Endothelial cell of umbilical vein (primary cell): ENCODE measurements at regions not wholly inside any gene's neighbourhood (a gene's known extent, or its start where the extent isn't known, plus 50 kb on each side); places are given as distances from the start of the nearest gene placed in this dataset.

Source experiments
- BruUV-seq: library from RNA; stranded (reverse); fragments of 400-500 nt; replicated peaks from 2 replicates; lab custom pipeline; 2021; lab: Mats Ljungman, UMichigan
- CTCF ChIA-PET: fragments of 300-600, 350-600 bp; sonication (Branson Sonifier 250); formaldehyde crosslinking; loops from one replicate; lab custom pipeline; 2021; ENCODE audit warnings: antibody characterized with exemption, inconsistent platforms; lab: Charles Lee
- POLR2A ChIA-PET: fragments of 300-600, 350-600 bp; sonication (Branson Sonifier 250); formaldehyde crosslinking; loops from one replicate; lab custom pipeline; 2021; ENCODE audit warnings: antibody characterized with exemption, inconsistent platforms; lab: Charles Lee
- DNase-seq: peaks from one replicate; pipeline ENCODE4 v3.0.0-alpha.2; 2011; ENCODE audit warnings: low read depth, low spot score
- FAIRE-seq: peaks from 2 replicates; lab custom pipeline; 2011; peaks lifted over from hg19 to GRCh38; lab: Jason Lieb, UNC
- H2AFZ ChIP-seq: 2 replicates; pipeline ENCODE4 v1.6.0; 2012; ENCODE audit warnings: low read depth, low read length, control low read depth, inconsistent platforms
- H3K27ac ChIP-seq: 2 replicates; pipeline ENCODE4 v1.5.1; 2011; ENCODE audit warnings: low read depth, mild to moderate bottlenecking, control low read depth, low read length, moderate library complexity; ENCODE audit not compliant: insufficient read depth
- H3K27me3 ChIP-seq, 2 experiments: 2 replicates each; pipeline versions ENCODE4 v1.6.0 to v1.6.1; 2011; ENCODE audit warnings: low read length in 2 of 2, mixed read lengths in 1 of 2; ENCODE audit not compliant: control insufficient read depth in 2 of 2, insufficient read depth in 2 of 2
- H3K36me3 ChIP-seq, 2 experiments: 2 replicates in 1 of 2; 3 replicates in 1 of 2; pipeline ENCODE4 v1.5.1; 2011; ENCODE audit warnings: low read length in 2 of 2, mild to moderate bottlenecking in 1 of 2, moderate library complexity in 1 of 2; ENCODE audit not compliant: control insufficient read depth in 2 of 2, insufficient read depth in 2 of 2; ENCODE audit errors: extremely low read depth in 1 of 2
- H3K4me1 ChIP-seq: 3 replicates; pipeline ENCODE4 v1.5.1; 2011; ENCODE audit warnings: mild to moderate bottlenecking, low read length; ENCODE audit not compliant: control insufficient read depth, insufficient read depth; ENCODE audit errors: extremely low read depth
- H3K4me2 ChIP-seq: 2 replicates; pipeline ENCODE4 v1.6.1; 2011; ENCODE audit warnings: low read length, control low read depth, mixed read lengths; ENCODE audit not compliant: insufficient read depth
- H3K4me3 ChIP-seq, 3 experiments: fragments of 200-600 bp in 1 of 3; sonication (generic), shearing (Covaris generic) in 1 of 3; replicated peaks in 1 of 3; 2 replicates each; pipeline ENCODE4 v1.5.1; 2011 to 2016; ENCODE audit warnings: control low read depth in 3 of 3, low read length in 3 of 3, mild to moderate bottlenecking in 2 of 3, inconsistent platforms in 1 of 3, low read depth in 1 of 3, moderate library complexity in 1 of 3; ENCODE audit not compliant: insufficient read depth in 1 of 3
- H3K79me2 ChIP-seq: 2 replicates; pipeline ENCODE4 v1.6.0; 2012; ENCODE audit warnings: low read length, inconsistent platforms; ENCODE audit not compliant: control insufficient read depth, insufficient read depth
- H3K9ac ChIP-seq: replicated peaks from 2 replicates; pipeline ENCODE3; 2011; ENCODE audit warnings: low read length, control low read depth; ENCODE audit not compliant: insufficient read depth; ENCODE audit errors: extremely low read depth
- H3K9me1 ChIP-seq: replicated peaks from 3 replicates; pipeline ENCODE4 v1.6.0; 2011; ENCODE audit warnings: mild to moderate bottlenecking, low read length; ENCODE audit not compliant: control insufficient read depth, insufficient read depth; ENCODE audit errors: extremely low read depth
- H3K9me3 ChIP-seq: replicated peaks from 2 replicates; pipeline ENCODE4 v1.5.1; 2012; ENCODE audit warnings: low read length, inconsistent platforms; ENCODE audit not compliant: control insufficient read depth, insufficient read depth
- H4K20me1 ChIP-seq: replicated peaks from 2 replicates; pipeline ENCODE3; 2011; ENCODE audit warnings: mild to moderate bottlenecking, low read length; ENCODE audit not compliant: control insufficient read depth, insufficient read depth; ENCODE audit errors: extremely low read depth
- EZH2 ChIP-seq: IDR thresholded peaks from 2 replicates; pipeline ENCODE4 v1.6.1; 2012; ENCODE audit warnings: borderline replicate concordance, low read depth, mild to moderate bottlenecking, moderate library complexity, low read length, inconsistent platforms; ENCODE audit not compliant: severe bottlenecking
- FOS ChIP-seq: IDR thresholded peaks from 2 replicates; pipeline ENCODE4 v1.6.1; 2011; ENCODE audit warnings: mild to moderate bottlenecking, low read length, moderate library complexity, borderline replicate concordance; ENCODE audit not compliant: insufficient read depth
- GATA2 ChIP-seq: IDR thresholded peaks from 2 replicates; pipeline ENCODE4 v1.7.0; 2011; ENCODE audit warnings: low read depth, mild to moderate bottlenecking, moderate library complexity, mixed read lengths, low read length; ENCODE audit not compliant: insufficient read length, insufficient read depth
- JUN ChIP-seq: IDR thresholded peaks from 2 replicates; pipeline ENCODE4 v1.6.1; 2011; ENCODE audit warnings: borderline replicate concordance, low read depth; ENCODE audit not compliant: insufficient read length, insufficient read depth
- MYC ChIP-seq: IDR thresholded peaks from one replicate; pipeline ENCODE4 v1.6.1; 2011; ENCODE audit warnings: mild to moderate bottlenecking, low read depth, low read length
- POLR2AphosphoS5 ChIP-seq: IDR thresholded peaks from 2 replicates; pipeline ENCODE4 v1.6.1; 2012; ENCODE audit warnings: low read depth, mild to moderate bottlenecking, control low read depth, low read length, moderate library complexity; ENCODE audit not compliant: insufficient read depth
- dilution Hi-C: fragments of 300-500 bp; cut with MboI; formaldehyde crosslinking; loops from one replicate; pipeline ENCODE4 v1.15.0; 2019; ENCODE audit warnings: low sequenced_read_pairs; ENCODE audit not compliant: extremely low pct_ligation_motif_present
- intact Hi-C: fragments of 100-400 bp; cut with micrococcal nuclease; formaldehyde crosslinking; loops from one replicate; pipeline ENCODE4 v1.10.0; 2022
- TF ChIP-seq, protein P1 (sequence below), 2 donors: IDR thresholded peaks; 1 replicate in 1 of 2; 2 replicates in 1 of 2; pipeline ENCODE4 v1.5.1; 2011; ENCODE audit warnings: low read length in 2 of 2, mild to moderate bottlenecking in 2 of 2, moderate library complexity in 2 of 2, control low read depth in 1 of 2, inconsistent platforms in 1 of 2, low read depth in 1 of 2; ENCODE audit not compliant: insufficient read depth in 1 of 2; ENCODE audit errors: extremely low read depth in 1 of 2

DNA sequence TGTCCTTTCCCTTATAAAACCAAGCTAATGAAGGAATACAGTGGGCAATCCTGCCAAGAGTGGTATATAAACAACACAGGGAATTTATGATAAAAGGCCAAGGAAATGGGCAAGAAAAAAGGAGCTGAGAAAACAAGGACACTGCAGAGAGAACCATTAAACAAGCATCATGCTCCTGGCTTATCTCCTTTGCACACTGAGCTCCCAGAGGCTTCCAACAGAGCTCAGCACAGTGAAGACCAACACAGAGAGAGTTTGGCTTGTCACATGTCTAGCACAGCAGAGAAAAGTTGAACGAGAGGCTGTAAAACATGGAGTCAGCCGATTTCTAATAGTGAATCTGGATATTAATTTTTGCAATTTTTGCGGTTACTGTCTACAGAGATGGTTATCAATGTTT, 68.0 kb upstream of the KLF7 start:
- no peak for FAIRE-seq
- intact Hi-C loops (no loop called here), dilution Hi-C loops (no loop called here)
- H3K9me1 ChIP-seq, result no peaks in the 10 kb centered on the region
- H3K9ac ChIP-seq, result no peak overlapping the region
- H2AFZ ChIP-seq, result no peak overlapping the region
- CTCF ChIA-PET, result interaction anchor here (1.4 kb wide), 1 partner anchor 20 kb away, joined by 3 read pairs; no protein-coding TSS in a partner anchor
- TF ChIP-seq POLR2AphosphoS5, result no peak
- no peak for TF ChIP-seq JUN
- TF ChIP-seq MYC, result no peak
- no peak for TF ChIP-seq GATA2
- TF ChIP-seq EZH2, result no peak
- TF ChIP-seq, protein P1, sequence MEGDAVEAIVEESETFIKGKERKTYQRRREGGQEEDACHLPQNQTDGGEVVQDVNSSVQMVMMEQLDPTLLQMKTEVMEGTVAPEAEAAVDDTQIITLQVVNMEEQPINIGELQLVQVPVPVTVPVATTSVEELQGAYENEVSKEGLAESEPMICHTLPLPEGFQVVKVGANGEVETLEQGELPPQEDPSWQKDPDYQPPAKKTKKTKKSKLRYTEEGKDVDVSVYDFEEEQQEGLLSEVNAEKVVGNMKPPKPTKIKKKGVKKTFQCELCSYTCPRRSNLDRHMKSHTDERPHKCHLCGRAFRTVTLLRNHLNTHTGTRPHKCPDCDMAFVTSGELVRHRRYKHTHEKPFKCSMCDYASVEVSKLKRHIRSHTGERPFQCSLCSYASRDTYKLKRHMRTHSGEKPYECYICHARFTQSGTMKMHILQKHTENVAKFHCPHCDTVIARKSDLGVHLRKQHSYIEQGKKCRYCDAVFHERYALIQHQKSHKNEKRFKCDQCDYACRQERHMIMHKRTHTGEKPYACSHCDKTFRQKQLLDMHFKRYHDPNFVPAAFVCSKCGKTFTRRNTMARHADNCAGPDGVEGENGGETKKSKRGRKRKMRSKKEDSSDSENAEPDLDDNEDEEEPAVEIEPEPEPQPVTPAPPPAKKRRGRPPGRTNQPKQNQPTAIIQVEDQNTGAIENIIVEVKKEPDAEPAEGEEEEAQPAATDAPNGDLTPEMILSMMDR (IDR thresholded peaks at IDR 0.05; ENCODE audit: extremely low read depth in 1 of 2, insufficient read depth in 1 of 2, low read depth in 1 of 2, low read length in 2 of 2), result no peak
- TF ChIP-seq FOS, result no peak
- H3K79me2 ChIP-seq, result no peaks in the 10 kb centered on the region
- H3K4me1 ChIP-seq, result peaks cover 22% of the 10 kb centered on the region
- H3K4me2 ChIP-seq, result no peak overlapping the region
- H4K20me1 ChIP-seq, result no peaks in the 10 kb centered on the region
- no peak for DNase-seq
- H3K27ac ChIP-seq, result no peak overlapping the region
- no peak overlapping the region for H3K4me3 ChIP-seq
- POLR2A ChIA-PET, result no interaction called here
- H3K9me3 ChIP-seq, result no peaks in the 10 kb centered on the region
- H3K36me3 ChIP-seq, result no peaks in the 10 kb centered on the region
- BruUV-seq, result no TSS peak
- H3K27me3 ChIP-seq, result no peaks in the 10 kb centered on the region
